Nephron progenitor cell (in vitro differentiated cells): ENCODE measurements at regions not wholly inside any gene's neighbourhood (a gene's known extent, or its start where the extent isn't known, plus 50 kb on each side); places are given as distances from the start of the nearest gene placed in this dataset.
"Not testable (repeated sequence)": the region's sequence is repeated elsewhere in the genome, so short reads cannot be mapped to it uniquely, and the experiment has no call there.

Source experiments
- DNase-seq: peaks from one replicate; pipeline ENCODE4 v3.0.0; 2021
- H3K27ac Mint-ChIP-seq: 2 replicates; pipeline ENCODE4 v1.8.0; 2021; ENCODE audit warnings: mild to moderate bottlenecking, moderate library complexity, mixed read lengths
- H3K27me3 Mint-ChIP-seq: 2 replicates; pipeline ENCODE4 v1.8.0; 2021; ENCODE audit warnings: mild to moderate bottlenecking, low read depth, mixed read lengths; ENCODE audit not compliant: poor library complexity
- H3K36me3 Mint-ChIP-seq: 2 replicates; pipeline ENCODE4 v1.8.0; 2021; ENCODE audit warnings: low read depth, mixed read lengths
- H3K4me1 Mint-ChIP-seq: 2 replicates; pipeline ENCODE4 v1.8.0; 2021; ENCODE audit warnings: mixed read lengths
- H3K4me3 Mint-ChIP-seq: 2 replicates; pipeline ENCODE4 v1.8.0; 2021; ENCODE audit warnings: mild to moderate bottlenecking, moderate library complexity, mixed read lengths
- H3K9me3 Mint-ChIP-seq: 2 replicates; pipeline ENCODE4 v1.8.0; 2021; ENCODE audit warnings: mild to moderate bottlenecking, moderate library complexity, mixed read lengths
- TF ChIP-seq, protein P1 (sequence below): fragments of 200-600 bp; sonication (generic); IDR thresholded peaks from 2 replicates; pipeline ENCODE4 v1.5.0; 2021; ENCODE audit warnings: antibody characterized with exemption

- TF ChIP-seq, protein P1, sequence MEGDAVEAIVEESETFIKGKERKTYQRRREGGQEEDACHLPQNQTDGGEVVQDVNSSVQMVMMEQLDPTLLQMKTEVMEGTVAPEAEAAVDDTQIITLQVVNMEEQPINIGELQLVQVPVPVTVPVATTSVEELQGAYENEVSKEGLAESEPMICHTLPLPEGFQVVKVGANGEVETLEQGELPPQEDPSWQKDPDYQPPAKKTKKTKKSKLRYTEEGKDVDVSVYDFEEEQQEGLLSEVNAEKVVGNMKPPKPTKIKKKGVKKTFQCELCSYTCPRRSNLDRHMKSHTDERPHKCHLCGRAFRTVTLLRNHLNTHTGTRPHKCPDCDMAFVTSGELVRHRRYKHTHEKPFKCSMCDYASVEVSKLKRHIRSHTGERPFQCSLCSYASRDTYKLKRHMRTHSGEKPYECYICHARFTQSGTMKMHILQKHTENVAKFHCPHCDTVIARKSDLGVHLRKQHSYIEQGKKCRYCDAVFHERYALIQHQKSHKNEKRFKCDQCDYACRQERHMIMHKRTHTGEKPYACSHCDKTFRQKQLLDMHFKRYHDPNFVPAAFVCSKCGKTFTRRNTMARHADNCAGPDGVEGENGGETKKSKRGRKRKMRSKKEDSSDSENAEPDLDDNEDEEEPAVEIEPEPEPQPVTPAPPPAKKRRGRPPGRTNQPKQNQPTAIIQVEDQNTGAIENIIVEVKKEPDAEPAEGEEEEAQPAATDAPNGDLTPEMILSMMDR = no peak
- Mint-ChIP-seq H3K4me3 (no peak overlapping the region), H3K27me3 (no peaks in the 10 kb centered on the region), H3K4me1 (no peaks in the 10 kb centered on the region), H3K27ac (no peak overlapping the region), H3K36me3 (no peaks in the 10 kb centered on the region), H3K9me3 (no peaks in the 10 kb centered on the region)
- DNase-seq = peak; percentile 12
Measured at GRCh38 chr5:156208271-156208670, 118.7 kb upstream of the SGCD start.

GRCh38 chr5:156218367-156219158 is 108.4 kb upstream of the SGCD start:
- Mint-ChIP-seq H3K27me3 (peaks cover under 1% of the 10 kb centered on the region), H3K4me3 (no peak overlapping the region), H3K36me3 (no peaks in the 10 kb centered on the region), H3K9me3 (peaks cover 16% of the 10 kb centered on the region), H3K27ac (no peak overlapping the region), H3K4me1 (no peaks in the 10 kb centered on the region)
- TF ChIP-seq, protein P1 = no peak
- no peak for DNase-seq

DNA sequence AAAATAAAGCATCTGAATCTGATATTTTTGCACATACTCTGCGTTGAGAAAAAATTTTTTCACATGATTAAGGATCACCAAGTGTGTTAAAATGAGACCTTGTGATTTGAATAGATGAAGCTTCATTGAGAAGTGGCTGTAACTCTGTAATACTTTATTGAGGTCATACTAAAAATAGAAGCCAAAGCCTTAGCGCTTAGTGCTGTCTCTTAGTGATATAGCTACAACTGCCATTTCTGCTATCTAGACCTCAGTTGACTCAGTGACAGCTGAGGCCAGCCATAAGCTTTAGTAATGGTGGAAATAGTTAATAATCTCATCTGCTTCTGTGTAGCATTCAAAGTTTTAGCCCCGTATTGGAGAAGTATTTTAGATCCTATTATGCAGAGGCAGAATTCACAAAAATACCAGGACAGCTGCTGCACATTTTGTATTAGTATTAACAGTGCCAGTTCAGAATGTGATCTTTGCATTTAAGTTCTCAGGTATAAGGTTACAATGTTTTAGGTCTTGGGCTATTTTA is 107.4 kb upstream of the SGCD start:
- Mint-ChIP-seq H3K27me3 (no peaks in the 10 kb centered on the region), H3K27ac (no peak overlapping the region), H3K9me3 (peaks cover 7% of the 10 kb centered on the region), H3K36me3 (no peaks in the 10 kb centered on the region), H3K4me1 (no peaks in the 10 kb centered on the region), H3K4me3 (no peak overlapping the region)
- DNase-seq = no peak
- TF ChIP-seq, protein P1 = no peak

DNA sequence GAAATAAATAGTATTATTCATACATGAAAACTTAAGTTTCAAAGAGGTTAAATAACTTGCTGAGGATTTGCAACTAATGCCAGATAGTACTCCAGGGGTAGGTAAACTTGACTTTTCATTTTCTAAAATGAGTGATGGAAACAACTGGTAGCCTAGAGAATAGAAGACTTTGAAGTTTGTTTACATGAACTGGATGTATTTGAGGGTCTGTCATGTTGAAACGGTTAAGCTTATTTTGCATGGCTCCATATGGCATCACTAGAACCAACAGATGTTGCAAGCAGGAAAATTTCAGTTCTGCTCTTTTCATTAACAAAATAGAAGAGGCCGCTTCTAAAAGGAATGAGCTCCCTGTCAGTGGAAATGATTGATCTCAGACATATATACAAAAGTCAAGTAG is 105.1 kb upstream of the SGCD start:
- TF ChIP-seq, protein P1 = no peak
- no peaks in the 10 kb centered on the region for H3K27me3 Mint-ChIP-seq
- H3K4me3 Mint-ChIP-seq = no peak overlapping the region
- no peaks in the 10 kb centered on the region for H3K9me3 Mint-ChIP-seq
- no peaks in the 10 kb centered on the region for H3K4me1 Mint-ChIP-seq
- no peaks in the 10 kb centered on the region for H3K36me3 Mint-ChIP-seq
- H3K27ac Mint-ChIP-seq = no peak overlapping the region
- DNase-seq = no peak

DNA sequence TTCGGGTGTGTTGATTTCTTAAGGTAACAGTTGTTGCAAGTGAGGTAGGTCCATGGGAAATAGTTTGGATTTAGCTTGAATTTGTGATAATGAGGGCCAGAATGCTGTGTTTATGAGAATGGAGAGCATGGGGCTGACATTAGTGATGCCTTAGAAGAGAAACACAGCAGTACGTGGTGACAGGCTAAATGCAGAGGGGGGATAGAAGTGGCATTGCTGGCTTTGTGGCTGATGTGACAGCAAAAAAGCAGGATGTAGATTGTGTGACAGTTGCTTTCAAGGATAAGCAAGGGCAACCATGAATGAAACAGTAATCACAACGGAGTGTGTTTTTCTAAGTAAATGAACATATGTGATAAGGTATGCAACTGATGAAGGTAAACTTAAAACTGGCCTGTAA is 103.4 kb upstream of the SGCD start:
- H3K36me3 Mint-ChIP-seq = no peaks in the 10 kb centered on the region
- peak overlapping the region; percentile 1 for H3K27ac Mint-ChIP-seq
- H3K27me3 Mint-ChIP-seq = no peaks in the 10 kb centered on the region
- H3K4me1 Mint-ChIP-seq = no peaks in the 10 kb centered on the region
- H3K4me3 Mint-ChIP-seq = no peak overlapping the region
- TF ChIP-seq, protein P1 = no peak
- H3K9me3 Mint-ChIP-seq = peaks cover 11% of the 10 kb centered on the region
- DNase-seq = no peak

GRCh38 chr5:156226485-156226884 is 100.5 kb upstream of the SGCD start:
- not testable (repeated sequence) for H3K36me3 Mint-ChIP-seq, H3K27ac Mint-ChIP-seq, H3K4me1 Mint-ChIP-seq, H3K4me3 Mint-ChIP-seq, H3K27me3 Mint-ChIP-seq, DNase-seq
- peaks cover 11% of the 10 kb centered on the region for H3K9me3 Mint-ChIP-seq
